DND-41 (cell line): ENCODE measurements at regions not wholly inside any gene's neighbourhood (a gene's known extent, or its start where the extent isn't known, plus 50 kb on each side); places are given as distances from the start of the nearest gene placed in this dataset.

Experiments
- ATAC-seq: fragments of 200-7000 bp; cut with Tn5 transposase; 3 replicates; pipeline ENCODE4 v1.9.1; 2021; ENCODE audit warnings: low read depth; ENCODE audit not compliant: insufficient read depth
- DNase-seq: peaks from one replicate; pipeline ENCODE4 v3.0.0-alpha.2; 2020
- H2AFZ ChIP-seq: 2 replicates; pipeline ENCODE4 v1.6.0; 2012; ENCODE audit warnings: low read depth, low read length
- H3K27ac ChIP-seq: 2 replicates; pipeline ENCODE4 v1.5.1; 2012; ENCODE audit warnings: low read length, inconsistent platforms
- H3K27me3 ChIP-seq: fragments of 200-600 bp; sonication (generic); 2 replicates; pipeline ENCODE4 v1.6.0; 2012; ENCODE audit warnings: low read length, mild to moderate bottlenecking, inconsistent platforms; ENCODE audit not compliant: insufficient read depth, poor library complexity
- H3K36me3 ChIP-seq: 2 replicates; pipeline ENCODE4 v1.5.1; 2012; ENCODE audit warnings: low read length, inconsistent platforms; ENCODE audit not compliant: insufficient read depth
- H3K4me1 ChIP-seq: 2 replicates; pipeline ENCODE4 v1.5.1; 2012; ENCODE audit warnings: mild to moderate bottlenecking, low read length; ENCODE audit not compliant: insufficient read depth
- H3K4me2 ChIP-seq: 2 replicates; pipeline ENCODE4 v1.6.0; 2012; ENCODE audit warnings: mild to moderate bottlenecking, moderate library complexity, low read length, inconsistent platforms; ENCODE audit not compliant: insufficient read depth
- H3K4me3 ChIP-seq, 2 experiments: fragments of 200-600 bp in 1 of 2; shearing (Covaris generic) in 1 of 2; 2 replicates each; pipeline ENCODE4 v1.5.1; 2012 to 2016; ENCODE audit warnings: inconsistent platforms in 2 of 2, low read length in 2 of 2, mild to moderate bottlenecking in 2 of 2, low read depth in 1 of 2, moderate library complexity in 1 of 2
- H3K79me2 ChIP-seq: 2 replicates; pipeline ENCODE4 v1.6.0; 2012; ENCODE audit warnings: low read length, inconsistent platforms; ENCODE audit not compliant: insufficient read depth
- H3K9ac ChIP-seq: 2 replicates; pipeline ENCODE4 v1.6.0; 2012; ENCODE audit warnings: low read depth, mild to moderate bottlenecking, inconsistent platforms, low read length, moderate library complexity
- H3K9me3 ChIP-seq: 2 replicates; pipeline ENCODE4 v1.5.1; 2012; ENCODE audit warnings: low read length, moderate library complexity, mild to moderate bottlenecking, inconsistent platforms; ENCODE audit not compliant: insufficient read depth, severe bottlenecking
- H4K20me1 ChIP-seq: 2 replicates; pipeline ENCODE4 v1.6.0; 2012; ENCODE audit warnings: low read length; ENCODE audit not compliant: insufficient read depth
- EZH2 ChIP-seq: IDR thresholded peaks from 3 replicates; pipeline ENCODE4 v1.6.1; 2012; ENCODE audit warnings: borderline replicate concordance, low read depth, mild to moderate bottlenecking, moderate library complexity, low read length, inconsistent platforms; ENCODE audit not compliant: severe bottlenecking
- TF ChIP-seq, protein P1 (sequence below): IDR thresholded peaks from 2 replicates; pipeline ENCODE4 v1.5.1; 2012; ENCODE audit warnings: borderline replicate concordance, low read length, moderate library complexity, mild to moderate bottlenecking; ENCODE audit not compliant: poor library complexity, severe bottlenecking; ENCODE audit errors: extremely low read depth

DNA sequence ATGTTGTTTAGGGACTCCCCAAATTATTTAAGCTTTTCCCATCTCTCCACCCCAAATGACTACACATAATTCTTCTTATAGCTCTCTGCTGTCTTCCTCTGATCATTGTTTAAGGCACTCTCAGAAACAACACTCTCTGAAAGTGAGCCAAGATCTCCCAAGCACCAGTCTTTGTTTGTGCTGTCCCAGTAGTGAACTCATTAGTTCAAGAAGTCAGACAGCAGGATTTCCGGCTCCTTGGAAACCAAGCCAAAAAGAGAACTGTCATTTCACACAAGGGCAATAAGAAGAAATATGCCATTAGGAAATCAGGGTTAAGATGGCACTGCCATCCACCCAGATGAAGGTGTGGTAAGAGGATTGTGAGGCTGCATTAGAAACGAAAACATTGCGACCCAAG lies 83.1 kb downstream of the FZD1 start:
- Histone ChIP-seq H2AFZ (no peak overlapping the region), H3K4me2 (no peak overlapping the region), H3K4me3 (no peak overlapping the region), H3K79me2 (no peaks in the 10 kb centered on the region), H3K36me3 (no peaks in the 10 kb centered on the region), H3K27ac (no peak overlapping the region), H4K20me1 (no peaks in the 10 kb centered on the region), H3K4me1 (no peaks in the 10 kb centered on the region), H3K9me3 (no peaks in the 10 kb centered on the region), H3K27me3 (no peaks in the 10 kb centered on the region), H3K9ac (no peak overlapping the region)
- no peak for DNase-seq
- TF ChIP-seq EZH2 = no peak
- TF ChIP-seq, protein P1, sequence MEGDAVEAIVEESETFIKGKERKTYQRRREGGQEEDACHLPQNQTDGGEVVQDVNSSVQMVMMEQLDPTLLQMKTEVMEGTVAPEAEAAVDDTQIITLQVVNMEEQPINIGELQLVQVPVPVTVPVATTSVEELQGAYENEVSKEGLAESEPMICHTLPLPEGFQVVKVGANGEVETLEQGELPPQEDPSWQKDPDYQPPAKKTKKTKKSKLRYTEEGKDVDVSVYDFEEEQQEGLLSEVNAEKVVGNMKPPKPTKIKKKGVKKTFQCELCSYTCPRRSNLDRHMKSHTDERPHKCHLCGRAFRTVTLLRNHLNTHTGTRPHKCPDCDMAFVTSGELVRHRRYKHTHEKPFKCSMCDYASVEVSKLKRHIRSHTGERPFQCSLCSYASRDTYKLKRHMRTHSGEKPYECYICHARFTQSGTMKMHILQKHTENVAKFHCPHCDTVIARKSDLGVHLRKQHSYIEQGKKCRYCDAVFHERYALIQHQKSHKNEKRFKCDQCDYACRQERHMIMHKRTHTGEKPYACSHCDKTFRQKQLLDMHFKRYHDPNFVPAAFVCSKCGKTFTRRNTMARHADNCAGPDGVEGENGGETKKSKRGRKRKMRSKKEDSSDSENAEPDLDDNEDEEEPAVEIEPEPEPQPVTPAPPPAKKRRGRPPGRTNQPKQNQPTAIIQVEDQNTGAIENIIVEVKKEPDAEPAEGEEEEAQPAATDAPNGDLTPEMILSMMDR = no peak
- ATAC-seq = no peak

DNA sequence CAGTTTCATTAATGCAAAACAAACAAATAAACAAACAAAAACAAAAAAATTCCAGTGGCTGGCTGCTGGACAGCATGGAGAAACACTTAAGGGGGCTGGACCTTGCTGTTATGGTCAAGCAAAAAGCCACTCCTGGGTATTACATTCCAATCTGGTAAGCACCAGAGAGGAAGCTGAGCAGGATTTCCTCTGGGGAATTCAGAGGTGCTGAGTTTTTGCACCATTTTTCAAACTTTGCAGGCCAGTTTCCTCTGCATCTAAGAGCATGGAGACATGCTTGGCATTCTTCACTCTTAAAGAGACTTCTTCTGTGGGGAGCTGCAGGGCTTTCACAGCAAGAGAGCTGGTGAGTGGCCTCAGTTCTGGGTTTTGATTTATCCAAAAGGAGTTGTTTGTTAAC lies 84.5 kb downstream of the FZD1 start:
- no peak overlapping the region for H3K4me2 ChIP-seq
- H3K27me3 ChIP-seq = no peaks in the 10 kb centered on the region
- H3K4me3 ChIP-seq = no peak overlapping the region
- H3K27ac ChIP-seq = no peak overlapping the region
- H3K9ac ChIP-seq = no peak overlapping the region
- TF ChIP-seq, protein P1 = no peak
- TF ChIP-seq EZH2 = no peak
- H3K4me1 ChIP-seq = no peaks in the 10 kb centered on the region
- H3K9me3 ChIP-seq = no peaks in the 10 kb centered on the region
- no peaks in the 10 kb centered on the region for H3K79me2 ChIP-seq
- no peak for ATAC-seq
- H2AFZ ChIP-seq = no peak overlapping the region
- H3K36me3 ChIP-seq = no peaks in the 10 kb centered on the region
- no peaks in the 10 kb centered on the region for H4K20me1 ChIP-seq
- no peak for DNase-seq

DNA sequence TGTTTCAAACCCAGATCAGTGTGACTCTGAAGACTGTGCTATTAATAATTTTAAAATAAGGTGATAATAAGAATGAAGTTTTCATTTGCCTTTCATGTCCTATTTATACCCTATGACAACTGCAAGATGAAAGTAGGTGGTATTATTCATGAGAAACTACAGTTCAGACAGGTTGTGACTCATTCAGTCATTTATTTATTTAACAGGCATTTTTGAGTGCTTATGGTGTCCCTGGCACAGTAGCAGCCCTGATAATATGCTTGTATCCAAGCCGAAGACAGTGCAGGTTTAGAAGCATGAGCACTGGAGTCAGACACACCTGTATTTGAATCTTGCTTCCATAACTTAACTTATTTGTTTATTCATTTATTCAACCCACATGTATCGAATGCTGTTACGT lies 87.1 kb downstream of the FZD1 start:
- no peak for TF ChIP-seq EZH2
- TF ChIP-seq, protein P1 = no peak
- H3K9me3 ChIP-seq = no peaks in the 10 kb centered on the region
- no peak overlapping the region for H3K9ac ChIP-seq
- H3K4me1 ChIP-seq = no peaks in the 10 kb centered on the region
- no peak for DNase-seq
- H3K27ac ChIP-seq = no peak overlapping the region
- H3K27me3 ChIP-seq = no peaks in the 10 kb centered on the region
- no peak overlapping the region for H3K4me3 ChIP-seq
- H3K36me3 ChIP-seq = no peaks in the 10 kb centered on the region
- ATAC-seq = no peak
- H3K79me2 ChIP-seq = no peaks in the 10 kb centered on the region
- H2AFZ ChIP-seq = no peak overlapping the region
- no peaks in the 10 kb centered on the region for H4K20me1 ChIP-seq
- no peak overlapping the region for H3K4me2 ChIP-seq

DNA sequence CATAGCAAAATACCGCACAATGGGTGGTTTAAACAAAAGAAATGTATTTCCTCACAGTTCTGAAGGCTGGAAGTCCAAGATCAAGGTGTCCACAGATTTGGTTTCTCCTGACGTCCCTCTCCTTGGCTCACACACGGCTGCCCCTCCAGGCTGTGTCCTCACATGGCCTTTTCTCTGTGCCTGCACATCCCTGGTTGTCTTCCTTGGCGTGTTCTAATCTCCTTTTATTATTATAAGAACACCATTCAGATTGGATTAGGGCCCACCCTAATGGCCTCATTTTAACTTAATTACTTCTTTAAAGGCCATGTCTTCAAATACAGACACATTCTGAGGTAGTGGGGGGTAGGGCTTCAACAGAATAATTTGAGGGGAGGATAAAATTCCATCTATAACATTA lies 87.9 kb downstream of the FZD1 start:
- H3K27me3 ChIP-seq = no peaks in the 10 kb centered on the region
- no peaks in the 10 kb centered on the region for H3K79me2 ChIP-seq
- H3K4me2 ChIP-seq = no peak overlapping the region
- no peak overlapping the region for H3K27ac ChIP-seq
- H3K4me1 ChIP-seq = no peaks in the 10 kb centered on the region
- no peak for TF ChIP-seq EZH2
- TF ChIP-seq, protein P1 = no peak
- DNase-seq = no peak
- H2AFZ ChIP-seq = no peak overlapping the region
- no peaks in the 10 kb centered on the region for H3K36me3 ChIP-seq
- no peak for ATAC-seq
- no peaks in the 10 kb centered on the region for H4K20me1 ChIP-seq
- no peak overlapping the region for H3K9ac ChIP-seq
- no peak overlapping the region for H3K4me3 ChIP-seq
- no peaks in the 10 kb centered on the region for H3K9me3 ChIP-seq
